BLaER1 (cell line): ENCODE measurements at regions not wholly inside any gene's neighbourhood (a gene's known extent, or its start where the extent isn't known, plus 50 kb on each side); places are given as distances from the start of the nearest gene placed in this dataset.

Source experiments
- H3K27ac ChIP-seq: shearing (Covaris generic); formaldehyde crosslinking; 2 replicates; pipeline ENCODE4 v1.8.1; 2022
- H3K27me3 ChIP-seq: shearing (Covaris generic); formaldehyde crosslinking; 2 replicates; pipeline ENCODE4 v1.8.1; 2022
- H3K36me3 ChIP-seq: shearing (Covaris generic); formaldehyde crosslinking; 2 replicates; pipeline ENCODE4 v1.8.1; 2022
- H3K4me1 ChIP-seq: shearing (Covaris generic); formaldehyde crosslinking; 2 replicates; pipeline ENCODE4 v1.8.1; 2022
- H3K4me2 ChIP-seq: shearing (Covaris generic); formaldehyde crosslinking; 2 replicates; pipeline ENCODE4 v1.8.1; 2022
- H3K4me3 ChIP-seq: shearing (Covaris generic); formaldehyde crosslinking; 2 replicates; pipeline ENCODE4 v1.8.1; 2022
- H3K9ac ChIP-seq: shearing (Covaris generic); formaldehyde crosslinking; 2 replicates; pipeline ENCODE4 v1.8.1; 2022
- H3K9me3 ChIP-seq: shearing (Covaris generic); formaldehyde crosslinking; 2 replicates; pipeline ENCODE4 v1.8.1; 2022
- H4K20me1 ChIP-seq: shearing (Covaris generic); formaldehyde crosslinking; 2 replicates; pipeline ENCODE4 v1.8.1; 2022
- Cebpa-rat ChIP-seq: shearing (Covaris generic); IDR thresholded peaks from 2 replicates; pipeline ENCODE4 v1.8.1; 2022

- Histone ChIP-seq H3K4me2 (no peak overlapping the region), H3K27ac (no peak overlapping the region), H3K36me3 (no peaks in the 10 kb centered on the region), H4K20me1 (no peaks in the 10 kb centered on the region), H3K9me3 (no peaks in the 10 kb centered on the region), H3K4me1 (peaks cover 12% of the 10 kb centered on the region), H3K27me3 (no peaks in the 10 kb centered on the region), H3K9ac (no peak overlapping the region), H3K4me3 (no peak overlapping the region)
- TF ChIP-seq Cebpa-rat: no peak
Measured at GRCh38 chr9:14520341-14520740, 172.9 kb downstream of the ZDHHC21 start.

DNA sequence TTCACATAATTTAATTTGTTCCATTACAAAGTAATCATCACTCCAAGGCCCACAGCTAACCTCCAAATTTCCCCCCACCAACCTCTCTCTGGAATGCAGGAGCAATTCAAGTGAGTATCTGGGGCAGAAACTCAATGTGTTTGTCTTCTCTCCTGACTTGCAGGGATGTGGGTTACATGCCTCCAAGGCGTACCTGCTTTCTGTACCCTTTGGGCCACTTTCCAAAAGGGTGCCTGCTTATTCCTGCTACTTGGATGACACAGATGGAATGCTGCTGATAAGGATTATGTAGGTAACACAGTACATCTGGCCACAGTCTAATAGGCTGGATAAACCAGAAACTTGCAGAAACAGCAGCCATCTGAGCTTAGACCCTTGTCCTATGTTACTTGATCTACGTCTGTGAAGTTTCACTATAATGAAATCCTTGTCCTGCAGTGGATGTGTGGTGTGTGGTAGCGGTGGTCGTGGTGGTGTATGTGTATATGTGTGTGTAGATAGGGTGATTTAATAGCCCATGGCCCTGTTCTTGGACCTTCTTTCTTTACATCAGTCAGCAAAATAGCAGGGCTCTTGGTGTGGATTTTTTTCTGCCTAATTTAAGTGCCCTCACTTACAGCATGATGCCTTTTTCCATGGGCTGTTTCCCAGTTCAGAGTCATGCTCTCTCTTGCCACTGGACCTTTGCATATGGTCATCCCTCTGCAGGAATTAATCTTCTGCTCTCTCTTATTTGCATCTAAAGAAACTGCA, 175.9 kb downstream of the ZDHHC21 start:
- Histone ChIP-seq H4K20me1 (no peaks in the 10 kb centered on the region), H3K9ac (no peak overlapping the region), H3K4me1 (peaks cover 14% of the 10 kb centered on the region), H3K27ac (no peak overlapping the region), H3K4me2 (no peak overlapping the region), H3K4me3 (no peak overlapping the region), H3K9me3 (no peaks in the 10 kb centered on the region), H3K27me3 (no peaks in the 10 kb centered on the region), H3K36me3 (no peaks in the 10 kb centered on the region)
- TF ChIP-seq Cebpa-rat: no peak

GRCh38 chr9:14516656-14517055, 176.6 kb downstream of the ZDHHC21 start:
- Histone ChIP-seq H3K36me3 (no peaks in the 10 kb centered on the region), H3K27ac (no peak overlapping the region), H3K27me3 (no peaks in the 10 kb centered on the region), H3K4me1 (peaks cover 14% of the 10 kb centered on the region), H4K20me1 (no peaks in the 10 kb centered on the region), H3K4me3 (no peak overlapping the region), H3K4me2 (no peak overlapping the region), H3K9ac (no peak overlapping the region), H3K9me3 (no peaks in the 10 kb centered on the region)
- no peak for TF ChIP-seq Cebpa-rat

DNA sequence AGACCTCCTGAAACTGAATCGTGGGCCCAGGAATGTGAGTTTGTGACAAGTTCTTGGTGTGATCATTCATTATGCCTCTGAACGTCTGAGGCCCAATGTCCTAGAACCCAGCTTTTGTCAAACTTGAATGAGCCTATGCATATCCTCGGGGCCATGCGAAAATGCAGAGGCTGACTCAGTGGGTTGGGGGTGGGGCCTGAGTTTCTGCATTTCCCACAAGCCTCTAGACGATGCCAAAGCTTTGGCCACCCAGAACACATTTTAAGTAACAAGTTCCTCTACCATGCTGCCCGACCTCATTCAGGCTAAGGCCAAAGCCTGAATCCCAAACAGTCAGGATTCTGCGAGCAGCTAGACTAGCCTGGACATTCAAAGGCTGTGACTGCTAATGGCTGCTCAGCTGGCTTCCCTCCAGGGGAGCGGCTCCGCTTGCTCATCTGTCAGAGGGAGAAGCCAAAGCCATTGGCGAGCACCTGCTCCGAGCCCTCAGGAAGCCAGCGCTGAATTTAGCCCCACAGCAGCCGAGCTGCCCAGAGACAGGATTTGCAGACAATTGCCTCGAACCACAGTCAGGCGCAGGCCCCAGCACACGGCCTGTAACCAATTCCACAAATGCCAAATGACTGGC, 177.5 kb downstream of the ZDHHC21 start:
- no peaks in the 10 kb centered on the region for H3K27me3 ChIP-seq
- no peak overlapping the region for H3K27ac ChIP-seq
- peaks cover 14% of the 10 kb centered on the region for H3K4me1 ChIP-seq
- no peaks in the 10 kb centered on the region for H3K36me3 ChIP-seq
- H4K20me1 ChIP-seq: no peaks in the 10 kb centered on the region
- no peak for TF ChIP-seq Cebpa-rat
- no peak overlapping the region for H3K9ac ChIP-seq
- peak overlapping the region; percentile 34 for H3K4me2 ChIP-seq
- no peak overlapping the region for H3K4me3 ChIP-seq
- H3K9me3 ChIP-seq: no peaks in the 10 kb centered on the region

DNA sequence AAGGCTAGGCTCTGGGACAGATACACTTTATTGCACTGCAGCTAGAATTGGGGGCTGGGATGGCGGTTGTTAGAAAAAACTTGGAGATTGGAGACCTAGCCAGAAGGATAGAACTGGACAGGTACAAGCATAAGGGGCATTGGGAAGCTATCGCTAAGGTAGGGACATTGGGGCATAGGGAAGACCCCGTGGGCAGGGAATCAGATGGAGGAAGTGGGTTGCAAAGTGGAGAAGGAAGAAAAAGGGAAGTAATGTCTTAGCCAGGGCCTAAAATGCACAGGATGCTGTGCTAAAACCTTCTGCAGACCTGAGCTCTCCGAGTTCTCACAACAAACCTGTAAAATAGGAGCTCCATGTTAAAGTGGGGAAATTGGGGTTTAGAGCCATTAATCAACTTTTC, 178.2 kb downstream of the ZDHHC21 start:
- Histone ChIP-seq H3K9me3 (no peaks in the 10 kb centered on the region), H3K36me3 (no peaks in the 10 kb centered on the region), H3K27me3 (no peaks in the 10 kb centered on the region), H3K9ac (no peak overlapping the region), H3K4me3 (no peak overlapping the region), H3K4me2 (0 out of 2 replicates have a peak overlapping the region, but pooled peaks have one; percentile 3), H3K27ac (no peak overlapping the region), H4K20me1 (no peaks in the 10 kb centered on the region), H3K4me1 (peaks cover 14% of the 10 kb centered on the region)
- TF ChIP-seq Cebpa-rat: no peak

DNA sequence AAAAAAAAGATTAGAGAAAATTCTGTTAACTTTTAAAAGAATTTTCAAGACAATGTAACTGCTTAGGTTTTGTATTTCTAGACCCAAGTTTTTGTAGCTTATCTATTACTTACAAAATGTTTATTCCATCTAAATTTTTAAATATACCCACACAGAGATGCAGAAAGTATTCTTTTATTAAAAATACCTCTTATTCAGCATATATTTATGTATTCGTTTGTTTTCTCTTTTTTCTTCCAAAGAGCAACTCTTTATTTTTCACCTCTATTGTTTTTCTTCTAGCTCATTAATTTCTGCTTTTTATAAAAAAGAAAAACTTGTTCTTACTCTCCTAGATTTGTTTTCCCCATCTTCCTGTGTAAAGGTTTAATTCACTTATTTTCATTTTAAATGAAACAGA, 180.3 kb downstream of the ZDHHC21 start:
- Histone ChIP-seq H3K9ac (no peak overlapping the region), H3K4me1 (peaks cover 14% of the 10 kb centered on the region), H3K4me2 (no peak overlapping the region), H3K27ac (no peak overlapping the region), H3K36me3 (no peaks in the 10 kb centered on the region), H3K4me3 (no peak overlapping the region), H3K9me3 (no peaks in the 10 kb centered on the region), H3K27me3 (no peaks in the 10 kb centered on the region), H4K20me1 (no peaks in the 10 kb centered on the region)
- TF ChIP-seq Cebpa-rat: no peak

DNA sequence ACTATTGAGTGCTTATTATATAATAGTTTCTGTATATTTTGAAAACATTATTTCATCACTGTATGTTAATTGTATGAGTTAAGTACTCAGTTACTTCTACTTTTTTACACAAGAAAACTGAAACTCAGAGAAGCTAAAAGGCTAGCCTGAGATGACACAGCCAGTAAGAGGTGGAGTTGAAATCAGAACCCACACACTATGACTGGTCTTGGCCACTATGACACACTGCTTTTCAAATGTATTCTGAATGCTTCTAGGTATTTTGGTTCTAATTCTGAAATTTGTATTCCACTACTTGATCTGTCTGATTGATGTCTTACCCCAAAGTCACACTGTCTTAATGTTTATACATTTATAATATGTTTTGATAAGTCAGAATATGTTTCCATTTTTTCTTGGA, 181.8 kb downstream of the ZDHHC21 start:
- peaks cover 14% of the 10 kb centered on the region for H3K4me1 ChIP-seq
- H4K20me1 ChIP-seq: no peaks in the 10 kb centered on the region
- H3K4me3 ChIP-seq: no peak overlapping the region
- H3K4me2 ChIP-seq: no peak overlapping the region
- no peaks in the 10 kb centered on the region for H3K27me3 ChIP-seq
- H3K9me3 ChIP-seq: no peaks in the 10 kb centered on the region
- TF ChIP-seq Cebpa-rat: no peak
- H3K9ac ChIP-seq: no peak overlapping the region
- no peaks in the 10 kb centered on the region for H3K36me3 ChIP-seq
- H3K27ac ChIP-seq: no peak overlapping the region

DNA sequence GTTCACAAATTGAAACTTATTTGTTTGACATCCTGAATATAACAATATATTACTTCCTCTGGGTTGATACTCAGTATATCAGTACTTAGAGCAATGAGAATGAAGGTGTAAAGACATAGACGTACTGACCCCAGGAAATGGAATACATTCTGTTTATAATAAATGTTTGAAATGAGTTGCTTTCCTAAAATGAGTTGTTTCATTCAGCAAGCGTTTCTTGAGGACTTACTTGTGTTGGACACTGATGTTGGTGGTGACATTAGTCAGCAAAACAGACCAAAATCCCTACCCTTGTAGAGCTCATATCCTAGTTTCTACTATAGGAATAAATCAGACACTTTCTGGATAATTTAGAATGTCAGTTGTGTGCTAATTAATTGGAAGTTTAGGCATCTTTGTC, 184.3 kb downstream of the ZDHHC21 start:
- no peaks in the 10 kb centered on the region for H4K20me1 ChIP-seq
- H3K9me3 ChIP-seq: no peaks in the 10 kb centered on the region
- H3K9ac ChIP-seq: no peak overlapping the region
- no peak overlapping the region for H3K4me3 ChIP-seq
- H3K4me1 ChIP-seq: no peaks in the 10 kb centered on the region
- H3K27me3 ChIP-seq: no peaks in the 10 kb centered on the region
- no peaks in the 10 kb centered on the region for H3K36me3 ChIP-seq
- no peak for TF ChIP-seq Cebpa-rat
- H3K4me2 ChIP-seq: no peak overlapping the region
- H3K27ac ChIP-seq: no peak overlapping the region

DNA sequence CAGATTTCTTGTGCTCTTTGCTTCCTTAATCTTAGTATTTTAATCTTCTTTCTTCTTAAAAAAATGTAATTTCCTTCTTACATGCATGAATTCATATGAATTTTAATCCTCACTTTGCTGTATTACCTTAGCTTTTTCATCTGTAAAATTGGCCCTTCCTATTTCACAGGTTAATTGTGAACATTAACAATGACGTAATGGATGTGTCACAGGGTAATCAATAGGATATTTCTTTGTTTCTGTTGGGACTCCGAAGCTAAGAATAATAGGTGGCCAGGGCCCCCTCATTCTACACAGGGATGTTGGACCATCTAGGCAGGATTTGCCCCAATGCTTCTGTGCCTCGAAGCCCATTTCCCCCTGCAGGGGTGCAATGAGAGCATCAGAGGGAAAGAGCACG, 187.4 kb upstream of the NFIB start:
- H3K27ac ChIP-seq: no peak overlapping the region
- peak overlapping the region; percentile 16 for H3K4me2 ChIP-seq
- TF ChIP-seq Cebpa-rat: no peak
- no peak overlapping the region for H3K9ac ChIP-seq
- H3K27me3 ChIP-seq: no peaks in the 10 kb centered on the region
- no peaks in the 10 kb centered on the region for H3K36me3 ChIP-seq
- no peaks in the 10 kb centered on the region for H4K20me1 ChIP-seq
- H3K4me1 ChIP-seq: peaks cover 12% of the 10 kb centered on the region
- H3K9me3 ChIP-seq: no peaks in the 10 kb centered on the region
- no peak overlapping the region for H3K4me3 ChIP-seq

- H3K4me2 ChIP-seq: peak overlapping the region; percentile 16
- no peaks in the 10 kb centered on the region for H3K36me3 ChIP-seq
- H4K20me1 ChIP-seq: no peaks in the 10 kb centered on the region
- no peak overlapping the region for H3K9ac ChIP-seq
- H3K9me3 ChIP-seq: no peaks in the 10 kb centered on the region
- no peak overlapping the region for H3K27ac ChIP-seq
- no peak overlapping the region for H3K4me3 ChIP-seq
- TF ChIP-seq Cebpa-rat: no peak
- no peaks in the 10 kb centered on the region for H3K27me3 ChIP-seq
- peaks cover 12% of the 10 kb centered on the region for H3K4me1 ChIP-seq
Measured at GRCh38 chr9:14500705-14501104, 186.8 kb upstream of the NFIB start.
